Stimulated activated CD4-positive, alpha-beta T cell treated with anti-CD3 and anti-CD28 coated beads, Interleukin-4, amount 100 ng/mL, for 4 hours (primary cell): ENCODE measurements at regions not wholly inside any gene's neighbourhood (a gene's known extent, or its start where the extent isn't known, plus 50 kb on each side); places are given as distances from the start of the nearest gene placed in this dataset.
A peak's percentile ranks its signal among the peaks of the same experiment; 100 is the strongest.
"Not testable (repeated sequence)": the region's sequence is repeated elsewhere in the genome, so short reads cannot be mapped to it uniquely, and the experiment has no call there.

Source experiments
- DNase-seq, 2 experiments: peaks; one replicate each; pipeline ENCODE4 v3.0.0-alpha.2; 2020

- DNase-seq, result no peak
Measured at GRCh38 chr5:42989190-42989589, 50.9 kb downstream of the ANXA2R start.

- DNase-seq, result no peak
Measured at GRCh38 chr5:42988568-42988967, 51.6 kb downstream of the ANXA2R start.

- no peak for DNase-seq
Measured at GRCh38 chr5:42985129-42986037, 54.7 kb downstream of the ANXA2R start.

- DNase-seq, result no peak
Measured at GRCh38 chr5:42984307-42984706, 55.8 kb downstream of the ANXA2R start.

GRCh38 chr5:42982107-42982622 is 58.0 kb downstream of the ANXA2R start:
- no peak for DNase-seq

- not testable (repeated sequence) for DNase-seq
Measured at GRCh38 chr5:42981417-42982106, 58.6 kb downstream of the ANXA2R start.

- not testable (repeated sequence) for DNase-seq
Measured at GRCh38 chr5:42981015-42981414, 59.1 kb downstream of the ANXA2R start.

GRCh38 chr5:42980391-42980790 is 59.7 kb downstream of the ANXA2R start:
- DNase-seq, result not testable (repeated sequence)

GRCh38 chr5:42979242-42979641 is 60.9 kb downstream of the ANXA2R start:
- not testable (repeated sequence) for DNase-seq

GRCh38 chr5:42974536-42974935 is 65.6 kb downstream of the ANXA2R start:
- no peak for DNase-seq

GRCh38 chr5:42970636-42971559 is 69.2 kb downstream of the ANXA2R start:
- no peak for DNase-seq

- no peak for DNase-seq
Measured at GRCh38 chr5:42965934-42966333, 74.2 kb downstream of the ANXA2R start.

- no peak for DNase-seq
Measured at GRCh38 chr5:42963412-42963811, 76.7 kb downstream of the ANXA2R start.

- no peak for DNase-seq
Measured at GRCh38 chr5:42962124-42962523, 78.0 kb downstream of the ANXA2R start.

GRCh38 chr5:42960506-42960905 is 79.6 kb downstream of the ANXA2R start:
- no peak for DNase-seq

- DNase-seq, result no peak
Measured at GRCh38 chr5:42956551-42956950, 83.6 kb downstream of the ANXA2R start.

- no peak for DNase-seq
Measured at GRCh38 chr5:42953041-42953440, 87.1 kb downstream of the ANXA2R start.

GRCh38 chr5:42952578-42952974 is 87.5 kb downstream of the ANXA2R start:
- DNase-seq, result no peak

GRCh38 chr5:42951293-42951840 is 88.8 kb downstream of the ANXA2R start:
- peak; percentile 52 to 57 for DNase-seq

- DNase-seq, result peak; percentile 54 to 81
Measured at GRCh38 chr5:42950456-42951292, 89.4 kb downstream of the ANXA2R start.

GRCh38 chr5:42950116-42950455 is 90.0 kb downstream of the ANXA2R start:
- DNase-seq, result no peak
